MM.1S (cell line): ENCODE measurements at regions not wholly inside any gene's neighbourhood (a gene's known extent, or its start where the extent isn't known, plus 50 kb on each side); places are given as distances from the start of the nearest gene placed in this dataset.

Experiments
- DNase-seq: peaks from one replicate; pipeline ENCODE4 v3.0.0-alpha.2; 2015
- H2AFZ ChIP-seq: fragments of 300-600 bp; sonication (generic); 2 replicates; pipeline ENCODE4 v1.6.0; 2016; ENCODE audit warnings: antibody characterized with exemption, low read length
- H3F3A ChIP-seq: fragments of 300-600 bp; sonication (generic); 2 replicates; pipeline ENCODE4 v1.6.1; 2016; ENCODE audit warnings: mild to moderate bottlenecking, antibody characterized with exemption, low read length, moderate library complexity, mixed read lengths; ENCODE audit not compliant: insufficient read depth
- H3K27ac ChIP-seq: fragments of 300-600 bp; sonication (generic); 2 replicates; pipeline ENCODE4 v1.5.1; 2016; ENCODE audit warnings: mild to moderate bottlenecking, low read length
- H3K27me3 ChIP-seq: fragments of 300-600 bp; sonication (generic); replicated peaks from 2 replicates; pipeline ENCODE4 v1.6.0; 2016; ENCODE audit warnings: low read length; ENCODE audit not compliant: insufficient read depth
- H3K36me3 ChIP-seq: fragments of 300-600 bp; sonication (generic); replicated peaks from 2 replicates; pipeline ENCODE4 v1.6.1; 2016; ENCODE audit warnings: mild to moderate bottlenecking, low read length, mixed read lengths; ENCODE audit not compliant: insufficient read depth
- H3K4me1 ChIP-seq: fragments of 300-600 bp; sonication (generic); 2 replicates; pipeline ENCODE4 v1.6.1; 2016; ENCODE audit warnings: low read length, mixed read lengths
- H3K4me2 ChIP-seq: fragments of 300-600 bp; sonication (generic); 2 replicates; pipeline ENCODE4 v1.6.0; 2016; ENCODE audit warnings: low read depth, low read length
- H3K4me3 ChIP-seq: fragments of 300-600 bp; sonication (generic); 2 replicates; pipeline ENCODE4 v1.5.1; 2016; ENCODE audit warnings: low read length, mixed read lengths
- H3K79me2 ChIP-seq: fragments of 300-600 bp; sonication (generic); 2 replicates; pipeline ENCODE4 v1.6.1; 2016; ENCODE audit warnings: mixed run types, low read length, mixed read lengths
- H3K9ac ChIP-seq: fragments of 300-600 bp; sonication (generic); 2 replicates; pipeline ENCODE4 v1.6.1; 2016; ENCODE audit warnings: low read length, mixed read lengths
- H3K9me2 ChIP-seq: fragments of 300-600 bp; sonication (generic); replicated peaks from 2 replicates; pipeline ENCODE4 v1.6.1; 2016; ENCODE audit warnings: mild to moderate bottlenecking, low read length, mixed read lengths; ENCODE audit not compliant: insufficient read depth
- H3K9me3 ChIP-seq: fragments of 300-600 bp; sonication (generic); replicated peaks from 2 replicates; pipeline ENCODE4 v1.6.1; 2016; ENCODE audit warnings: mild to moderate bottlenecking, low read length, mixed read lengths; ENCODE audit not compliant: insufficient read depth
- H4K20me1 ChIP-seq: fragments of 300-600 bp; sonication (generic); 2 replicates; pipeline ENCODE4 v1.6.1; 2016; ENCODE audit warnings: mild to moderate bottlenecking, low read length, moderate library complexity, mixed read lengths; ENCODE audit not compliant: insufficient read depth
- CTCF ChIP-seq: fragments of 300-600 bp; sonication (generic); IDR thresholded peaks from 2 replicates; pipeline ENCODE4 v1.5.1; 2016; ENCODE audit warnings: antibody characterized with exemption, low read length, mixed read lengths
- EZH2 ChIP-seq: fragments of 300-600 bp; sonication (generic); optimal IDR thresholded peaks from 2 replicates; pipeline ENCODE3; 2017; ENCODE audit warnings: low read depth, mild to moderate bottlenecking, antibody characterized with exemption, low read length, mixed read lengths
- EZH2phosphoT487 ChIP-seq: fragments of 300-600 bp; sonication (generic); IDR thresholded peaks from 2 replicates; pipeline ENCODE4 v1.6.1; 2018; ENCODE audit warnings: antibody characterized with exemption, low read length

- no peak overlapping the region for H3K9ac ChIP-seq
- H3K9me3 ChIP-seq: no peaks in the 10 kb centered on the region
- no peaks in the 10 kb centered on the region for H3K9me2 ChIP-seq
- H3K27me3 ChIP-seq: no peaks in the 10 kb centered on the region
- no peak overlapping the region for H3K4me3 ChIP-seq
- H3K36me3 ChIP-seq: no peaks in the 10 kb centered on the region
- DNase-seq: no peak
- H3K27ac ChIP-seq: no peak overlapping the region
- no peaks in the 10 kb centered on the region for H4K20me1 ChIP-seq
- H3F3A ChIP-seq: no peaks in the 10 kb centered on the region
- H3K4me2 ChIP-seq: no peak overlapping the region
- no peak overlapping the region for H2AFZ ChIP-seq
- H3K4me1 ChIP-seq: no peaks in the 10 kb centered on the region
- TF ChIP-seq CTCF (no peak), EZH2phosphoT487 (no peak), EZH2 (no peak)
- H3K79me2 ChIP-seq: no peaks in the 10 kb centered on the region
Measured at GRCh38 chr14:98466807-98467206, 805.2 kb downstream of the BCL11B start.

GRCh38 chr14:98470663-98471062, 801.3 kb downstream of the BCL11B start:
- no peaks in the 10 kb centered on the region for H3K79me2 ChIP-seq
- no peak overlapping the region for H3K9ac ChIP-seq
- no peak for DNase-seq
- H3K9me3 ChIP-seq: no peaks in the 10 kb centered on the region
- no peak overlapping the region for H2AFZ ChIP-seq
- no peaks in the 10 kb centered on the region for H3K9me2 ChIP-seq
- no peak overlapping the region for H3K4me3 ChIP-seq
- no peaks in the 10 kb centered on the region for H3F3A ChIP-seq
- H3K27ac ChIP-seq: no peak overlapping the region
- H3K27me3 ChIP-seq: no peaks in the 10 kb centered on the region
- no peaks in the 10 kb centered on the region for H4K20me1 ChIP-seq
- H3K36me3 ChIP-seq: no peaks in the 10 kb centered on the region
- no peaks in the 10 kb centered on the region for H3K4me1 ChIP-seq
- TF ChIP-seq EZH2 (no peak), CTCF (no peak), EZH2phosphoT487 (no peak)
- H3K4me2 ChIP-seq: no peak overlapping the region

GRCh38 chr14:98474900-98475299, 797.1 kb downstream of the BCL11B start:
- H3F3A ChIP-seq: no peaks in the 10 kb centered on the region
- no peak overlapping the region for H2AFZ ChIP-seq
- H3K9ac ChIP-seq: no peak overlapping the region
- no peak overlapping the region for H3K4me2 ChIP-seq
- no peak for DNase-seq
- H3K4me1 ChIP-seq: no peaks in the 10 kb centered on the region
- no peaks in the 10 kb centered on the region for H3K27me3 ChIP-seq
- TF ChIP-seq EZH2: no peak
- TF ChIP-seq CTCF: no peak
- TF ChIP-seq EZH2phosphoT487: no peak
- no peaks in the 10 kb centered on the region for H3K79me2 ChIP-seq
- H4K20me1 ChIP-seq: no peaks in the 10 kb centered on the region
- H3K9me2 ChIP-seq: no peaks in the 10 kb centered on the region
- no peak overlapping the region for H3K27ac ChIP-seq
- no peaks in the 10 kb centered on the region for H3K9me3 ChIP-seq
- H3K4me3 ChIP-seq: no peak overlapping the region
- H3K36me3 ChIP-seq: no peaks in the 10 kb centered on the region

- Histone ChIP-seq H4K20me1 (no peaks in the 10 kb centered on the region), H3K27me3 (no peaks in the 10 kb centered on the region), H3K4me1 (no peaks in the 10 kb centered on the region), H3K4me3 (no peak overlapping the region), H3K79me2 (no peaks in the 10 kb centered on the region), H3K4me2 (no peak overlapping the region), H3K9me3 (no peaks in the 10 kb centered on the region), H3K27ac (no peak overlapping the region), H2AFZ (no peak overlapping the region), H3K9me2 (no peaks in the 10 kb centered on the region), H3F3A (no peaks in the 10 kb centered on the region), H3K36me3 (no peaks in the 10 kb centered on the region), H3K9ac (no peak overlapping the region)
- DNase-seq: no peak
- no peak for TF ChIP-seq EZH2
Measured at GRCh38 chr14:98477935-98478334, 794.1 kb downstream of the BCL11B start.
